SIG-M5 treated with dmso at 0.1 percent for 504 hours (cell line): ENCODE measurements at regions not wholly inside any gene's neighbourhood (a gene's known extent, or its start where the extent isn't known, plus 50 kb on each side); places are given as distances from the start of the nearest gene placed in this dataset.

Experiments
- DNase-seq: peaks from one replicate; lab custom pipeline; 2025; ENCODE audit not compliant: unreplicated experiment; lab: John Stamatoyannopoulos, UW

DNA sequence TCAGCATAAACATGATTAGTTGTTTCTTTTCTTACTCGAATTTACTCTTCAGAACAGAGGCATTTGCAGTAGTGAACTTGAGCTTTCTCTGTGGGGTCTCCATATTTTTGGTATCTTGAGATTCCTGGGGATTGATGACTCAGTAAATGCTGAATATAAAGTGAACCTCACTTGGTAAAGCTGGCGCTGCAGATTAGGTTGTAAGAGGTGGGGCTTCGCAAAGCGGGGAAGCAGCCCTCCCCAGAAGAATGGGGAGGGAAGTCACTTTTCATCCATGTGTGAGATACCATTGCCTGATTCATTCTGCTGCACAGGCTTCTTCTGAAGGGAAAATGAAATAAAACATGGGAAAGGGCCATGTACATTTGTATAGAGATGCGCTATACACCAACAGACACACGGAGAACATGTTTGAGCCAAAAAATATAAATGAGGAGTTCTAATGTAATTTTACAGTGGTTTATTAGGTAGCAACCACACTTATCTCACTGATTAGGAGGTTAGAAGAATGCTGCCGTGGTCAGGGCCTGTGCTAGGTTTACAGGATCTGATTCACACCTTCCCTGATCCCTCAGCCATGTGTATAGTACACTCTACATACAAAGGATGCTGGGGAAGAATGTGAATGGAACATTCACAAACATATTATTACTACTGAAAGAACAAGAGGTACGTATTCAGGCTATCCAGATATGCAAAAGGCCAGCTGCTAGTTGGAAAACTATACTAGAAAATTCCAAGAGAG, 63.5 kb downstream of the DNTTIP2 start:
- DNase-seq = no peak

DNA sequence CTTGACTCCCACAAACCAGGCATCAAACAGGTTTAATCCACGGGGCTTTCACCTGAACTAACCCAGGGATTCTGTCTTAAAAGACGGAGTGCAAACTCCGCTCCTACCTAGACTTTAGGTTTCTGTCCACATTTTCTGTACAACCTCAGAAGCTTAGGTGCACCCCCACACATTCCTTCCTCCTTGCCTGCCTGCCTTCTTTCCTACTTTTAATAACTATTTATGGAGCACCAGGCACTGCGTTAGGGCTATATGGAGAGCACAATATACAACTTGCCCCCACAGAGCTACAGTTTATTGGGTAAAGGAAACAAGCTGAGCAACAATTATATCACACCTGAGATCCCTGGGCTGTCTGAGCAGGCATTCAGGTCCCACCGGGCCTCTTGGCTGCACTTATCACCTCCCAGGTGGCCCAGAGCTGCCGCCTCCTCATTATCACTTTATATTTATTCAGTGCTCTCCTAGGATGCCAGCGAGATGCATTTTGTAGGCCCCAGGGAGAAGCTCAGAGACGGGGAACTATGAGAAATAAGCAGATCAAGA, 64.1 kb downstream of the DNTTIP2 start:
- no peak for DNase-seq

DNA sequence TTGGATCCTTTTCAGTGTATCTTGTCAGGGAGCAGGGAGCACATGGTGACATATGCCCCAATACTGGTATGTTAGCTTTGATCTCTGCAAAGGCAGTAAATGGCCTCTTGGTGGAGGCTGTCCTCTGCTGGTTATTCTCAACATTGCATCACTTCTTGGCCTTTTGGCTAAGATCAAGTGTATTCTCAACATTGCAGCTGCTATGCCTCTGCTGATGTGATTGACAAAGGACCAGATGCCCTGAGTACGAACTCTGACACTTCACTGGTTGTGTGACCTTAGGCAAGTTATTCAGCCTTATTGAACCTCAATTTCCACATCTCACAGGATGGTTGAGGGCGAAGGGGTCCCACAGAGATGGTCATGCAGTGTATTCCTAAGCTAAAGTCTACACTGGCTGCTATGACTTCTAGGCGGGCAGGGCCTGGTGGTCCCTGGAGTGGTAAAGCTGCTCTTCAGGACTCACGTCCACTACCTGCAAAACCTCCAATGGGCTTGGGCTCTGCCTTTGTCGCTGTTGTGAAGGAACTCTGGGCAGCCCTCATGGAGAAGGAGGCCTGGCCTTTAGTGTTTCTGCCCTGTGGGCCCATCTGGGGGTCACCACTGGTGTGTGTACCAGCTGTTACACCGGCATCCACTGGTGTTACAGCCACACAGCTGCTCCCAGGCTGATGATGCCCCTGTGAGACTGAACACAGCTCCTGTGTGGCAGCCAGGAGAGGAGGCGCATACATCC, 64.8 kb downstream of the DNTTIP2 start:
- DNase-seq = peak; percentile 67

DNA sequence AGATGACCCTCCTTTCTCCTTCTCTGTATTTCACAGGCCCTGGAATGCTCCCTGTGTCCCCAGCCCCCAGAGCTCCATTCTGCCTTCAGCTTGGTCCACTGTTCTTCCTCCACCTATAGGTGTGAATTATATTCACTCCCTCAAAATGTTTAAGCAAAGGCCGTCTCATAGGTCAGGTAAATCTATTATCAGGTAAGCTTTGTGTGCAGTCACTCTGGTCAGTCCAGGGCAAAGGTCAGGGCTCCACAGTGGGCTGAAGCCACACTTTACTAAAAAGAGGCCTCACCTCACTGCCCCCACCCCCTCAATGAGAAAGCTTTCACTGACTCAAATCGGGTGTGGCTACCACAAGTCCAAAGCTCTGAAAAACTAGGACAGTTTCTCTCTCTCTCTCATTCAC, 65.9 kb downstream of the DNTTIP2 start:
- DNase-seq = no peak

DNA sequence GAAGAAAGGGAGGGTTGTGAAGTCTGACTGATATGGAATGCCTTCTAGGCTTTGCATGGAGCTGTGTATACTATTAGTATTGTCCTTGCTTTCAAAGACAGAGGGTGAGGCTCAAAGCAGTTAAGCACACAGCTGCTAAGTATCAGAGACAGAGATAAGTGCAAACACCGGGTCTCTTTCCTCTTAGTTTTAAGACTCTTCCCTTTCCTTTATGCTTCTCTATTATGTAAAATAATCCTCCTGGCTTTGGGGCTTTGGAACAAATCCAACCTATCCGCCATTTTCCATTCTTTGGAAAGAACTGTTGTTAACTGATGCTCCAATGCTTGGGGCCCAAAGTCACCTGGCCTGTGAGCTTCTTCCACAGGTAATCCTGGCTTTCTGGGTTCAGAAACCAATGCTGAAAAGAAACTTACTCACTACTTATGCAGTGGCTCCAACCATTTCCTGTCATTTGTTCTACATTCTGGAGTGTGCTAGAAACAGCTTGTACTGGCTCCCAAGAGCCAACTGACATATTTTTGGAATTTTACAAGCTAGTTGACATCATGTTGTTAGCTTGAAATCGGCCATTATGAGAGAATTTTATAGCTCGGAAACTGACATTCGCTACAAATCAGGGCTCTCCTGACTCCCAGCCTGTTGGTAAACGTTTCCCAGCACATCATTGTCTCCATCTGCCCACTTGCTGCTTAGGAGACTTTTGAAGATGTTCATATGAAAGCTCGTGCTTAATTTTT, 67.5 kb downstream of the DNTTIP2 start:
- no peak for DNase-seq

DNA sequence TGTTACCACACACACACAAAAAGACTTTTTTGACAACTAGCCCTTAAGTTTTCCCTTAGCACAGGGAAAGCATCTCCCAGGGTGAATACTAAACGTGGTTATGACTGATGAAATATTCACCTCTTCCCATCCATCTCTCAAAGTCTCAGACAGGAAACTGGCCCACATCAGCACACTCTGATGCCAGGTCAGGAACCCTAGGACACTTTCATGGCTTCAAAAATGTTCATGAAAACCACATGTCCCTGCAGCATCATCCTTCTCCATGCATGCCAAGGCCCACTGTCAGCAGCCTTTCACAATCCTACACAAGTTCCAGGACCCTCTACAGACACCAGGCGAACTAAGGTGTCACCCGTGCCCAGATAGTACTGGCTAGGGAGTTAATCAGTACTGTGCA, 68.7 kb downstream of the DNTTIP2 start:
- no peak for DNase-seq

DNA sequence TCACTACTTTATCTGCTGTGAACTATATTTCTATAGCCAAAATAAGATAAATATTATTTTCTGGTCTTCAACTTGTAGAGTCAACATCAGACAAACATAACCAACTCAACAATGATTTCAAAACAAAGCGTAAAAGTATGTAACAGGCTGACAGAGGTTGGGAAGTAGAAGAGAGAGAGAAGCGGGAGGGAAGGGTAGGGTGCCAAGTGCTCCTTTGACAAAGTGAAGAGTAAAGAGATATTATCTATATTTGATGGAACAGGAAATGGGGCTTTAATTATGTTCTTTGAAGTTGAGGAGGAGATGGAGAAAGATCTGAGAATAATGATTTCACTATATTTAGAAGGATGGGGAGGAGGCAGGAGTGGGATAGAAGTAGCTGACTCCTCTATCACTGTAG, 70.1 kb downstream of the DNTTIP2 start:
- DNase-seq = no peak

DNA sequence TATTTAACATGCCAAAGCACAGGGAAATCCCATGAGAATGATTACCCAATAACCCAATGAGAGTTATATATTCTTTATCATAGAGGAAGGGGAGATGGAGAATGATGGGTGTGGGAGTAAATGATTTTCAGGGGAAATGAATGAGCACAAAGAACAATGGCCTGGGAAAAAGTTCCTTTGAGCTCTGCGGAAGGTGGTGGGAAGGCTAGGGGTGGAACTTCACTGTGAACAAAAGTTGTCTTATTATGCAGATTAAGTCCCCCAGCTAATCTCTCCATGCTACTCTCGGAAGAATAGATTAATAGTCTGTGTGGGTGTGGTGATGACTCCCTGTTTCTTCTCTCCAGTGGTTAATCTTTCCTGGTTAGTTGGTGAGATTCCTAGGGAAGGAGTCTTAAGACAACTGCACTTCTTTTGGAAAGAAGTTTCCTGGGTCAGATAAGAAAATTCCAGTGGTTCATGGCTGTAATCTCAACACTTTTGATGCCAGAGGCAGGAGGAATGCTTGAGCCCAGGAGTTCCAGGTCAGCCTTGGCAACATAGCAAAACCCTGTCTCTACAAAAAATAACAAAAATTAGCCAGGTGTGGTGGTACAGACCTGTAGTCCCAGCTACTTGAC, 71.6 kb downstream of the DNTTIP2 start:
- DNase-seq = no peak

DNA sequence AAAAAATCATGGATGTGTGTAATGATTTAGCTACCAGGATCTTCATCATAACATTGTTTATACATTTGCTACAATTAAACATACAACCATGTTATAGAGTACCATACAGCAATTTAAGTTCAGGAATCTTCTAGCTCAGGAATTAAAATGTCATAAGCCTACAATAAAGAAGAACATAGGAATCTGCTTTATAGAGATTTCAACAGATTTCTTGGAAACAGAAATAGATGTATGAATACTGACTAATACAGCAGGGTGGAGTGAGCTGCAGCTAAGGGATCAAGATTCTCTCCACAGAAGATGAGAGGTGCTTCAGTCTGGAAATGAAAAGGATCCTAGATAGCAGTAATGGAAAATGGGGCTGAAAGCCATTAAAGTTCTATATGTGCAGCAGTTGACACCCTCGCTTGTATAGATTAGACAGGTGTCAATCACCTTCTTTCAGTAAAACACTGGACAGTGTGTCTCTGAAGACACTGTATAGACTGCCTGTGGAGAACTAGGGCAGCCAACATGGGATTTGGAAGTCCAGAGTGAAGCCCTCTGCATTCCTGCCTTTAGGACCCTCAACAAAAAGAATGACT, 73.9 kb downstream of the DNTTIP2 start:
- DNase-seq = no peak

DNA sequence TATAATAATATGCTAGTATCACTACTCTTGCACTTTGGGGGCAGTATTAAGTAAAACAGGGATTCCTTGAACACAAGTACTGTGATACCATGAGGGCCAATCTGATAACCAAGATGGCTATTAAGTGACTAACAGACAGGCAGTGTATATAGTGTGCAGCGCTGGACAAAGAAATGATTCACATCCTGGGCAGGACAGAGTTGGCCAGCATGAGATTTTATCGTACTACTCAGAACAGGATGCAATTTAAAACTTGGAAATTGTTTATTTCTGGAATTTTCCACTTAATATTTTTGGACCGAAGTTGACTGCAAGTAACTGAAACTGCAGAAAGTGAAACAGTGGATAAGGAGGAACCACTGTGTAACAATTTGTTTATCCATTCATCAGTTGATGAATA, 74.6 kb downstream of the DNTTIP2 start:
- DNase-seq = no peak

DNA sequence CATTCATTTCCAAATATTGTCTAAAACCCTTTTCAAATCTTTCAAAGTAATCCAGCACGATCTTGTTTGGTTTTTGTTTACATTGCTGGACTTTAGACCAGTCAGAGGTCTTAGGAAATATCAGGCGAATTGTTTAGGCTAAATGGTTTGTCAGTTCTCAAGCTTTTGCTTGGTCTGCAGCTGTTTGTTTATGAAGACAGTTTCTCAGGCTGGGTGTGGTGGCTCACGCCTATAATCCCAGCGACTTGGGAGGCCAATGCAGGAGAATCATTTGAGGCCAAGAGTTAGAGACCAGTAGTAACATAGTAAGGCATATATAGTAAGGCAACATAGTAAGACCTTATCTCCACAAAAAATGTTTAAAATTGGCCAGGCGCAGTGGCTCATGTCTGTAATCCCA, 77.5 kb downstream of the DNTTIP2 start:
- DNase-seq = no peak

DNA sequence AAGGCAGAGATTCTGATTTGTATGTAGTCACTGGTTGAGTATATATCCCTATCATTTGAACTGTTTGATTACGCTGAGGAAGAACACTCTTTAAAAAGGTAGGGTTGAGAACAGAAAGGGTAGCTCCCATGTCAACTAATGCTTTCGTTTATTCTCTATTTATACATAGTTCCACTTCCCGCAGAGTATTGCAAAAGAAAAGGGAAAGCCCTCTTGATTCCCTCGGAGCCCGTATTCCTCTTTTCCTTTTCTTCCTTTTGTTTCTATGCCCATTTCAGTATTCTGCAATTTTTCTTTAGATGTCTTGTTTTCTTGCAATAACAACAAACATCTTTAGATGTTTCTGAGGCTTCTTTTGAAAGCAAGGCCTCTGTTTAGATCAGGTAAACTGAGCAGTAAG, 78.2 kb downstream of the DNTTIP2 start:
- DNase-seq = no peak

DNA sequence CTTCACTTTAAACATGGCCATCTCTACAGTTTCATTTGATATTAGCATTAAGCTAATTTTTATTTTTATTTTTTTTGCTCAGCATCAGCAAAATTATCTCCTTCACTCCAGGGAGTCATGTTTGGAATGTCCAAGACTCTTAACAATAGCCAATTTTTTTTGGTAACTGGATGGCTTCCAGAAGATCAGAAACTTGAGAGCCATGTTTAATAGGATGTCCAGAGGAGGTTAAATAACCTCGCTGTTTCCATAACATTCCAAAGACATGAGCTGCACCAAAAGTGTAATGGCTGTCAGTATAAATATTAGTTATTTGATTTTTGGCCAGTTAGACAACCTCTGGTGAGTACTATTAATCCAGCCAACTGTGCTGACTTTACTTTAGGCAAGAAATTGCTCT, 80.7 kb downstream of the DNTTIP2 start:
- DNase-seq = no peak

DNA sequence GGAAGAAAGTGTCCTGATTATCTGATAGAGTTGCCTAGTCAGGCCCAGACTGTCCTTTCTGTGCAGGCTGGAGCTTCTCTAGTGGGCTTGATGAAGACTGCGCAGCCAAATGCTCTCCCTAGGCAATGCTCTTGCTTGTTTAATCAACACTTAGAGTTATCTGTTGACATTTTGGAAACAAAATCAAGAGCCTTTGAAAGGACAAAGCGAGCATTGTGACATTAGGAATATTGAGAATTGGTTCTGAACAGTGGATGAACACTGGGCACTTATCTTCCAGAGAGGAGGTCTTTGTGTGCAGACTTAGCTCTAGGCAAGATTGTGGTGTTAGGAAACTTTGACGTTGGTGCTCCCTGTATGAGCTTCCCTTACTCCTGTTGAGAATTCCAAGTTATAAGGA, 94.5 kb downstream of the DNTTIP2 start:
- DNase-seq = no peak

DNA sequence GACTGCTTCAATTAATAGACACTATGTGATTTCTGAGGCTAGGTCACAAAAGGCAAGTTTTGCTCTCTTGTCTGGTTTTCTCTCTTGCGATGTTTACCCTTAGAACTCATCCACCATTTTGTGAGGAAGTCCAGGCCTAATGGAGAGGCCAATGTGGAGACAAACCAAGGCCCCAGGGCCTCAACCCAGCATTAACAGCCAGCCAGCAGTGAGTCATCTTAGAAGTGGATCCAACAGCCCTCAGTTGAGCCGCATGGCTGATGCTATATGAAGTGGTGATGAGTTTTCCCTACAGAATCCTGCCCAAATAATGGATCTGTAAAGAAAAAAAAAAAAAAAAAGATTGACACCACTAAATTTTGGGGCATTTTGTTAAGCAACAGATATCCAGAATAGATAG, 95.1 kb downstream of the DNTTIP2 start:
- DNase-seq = no peak

DNA sequence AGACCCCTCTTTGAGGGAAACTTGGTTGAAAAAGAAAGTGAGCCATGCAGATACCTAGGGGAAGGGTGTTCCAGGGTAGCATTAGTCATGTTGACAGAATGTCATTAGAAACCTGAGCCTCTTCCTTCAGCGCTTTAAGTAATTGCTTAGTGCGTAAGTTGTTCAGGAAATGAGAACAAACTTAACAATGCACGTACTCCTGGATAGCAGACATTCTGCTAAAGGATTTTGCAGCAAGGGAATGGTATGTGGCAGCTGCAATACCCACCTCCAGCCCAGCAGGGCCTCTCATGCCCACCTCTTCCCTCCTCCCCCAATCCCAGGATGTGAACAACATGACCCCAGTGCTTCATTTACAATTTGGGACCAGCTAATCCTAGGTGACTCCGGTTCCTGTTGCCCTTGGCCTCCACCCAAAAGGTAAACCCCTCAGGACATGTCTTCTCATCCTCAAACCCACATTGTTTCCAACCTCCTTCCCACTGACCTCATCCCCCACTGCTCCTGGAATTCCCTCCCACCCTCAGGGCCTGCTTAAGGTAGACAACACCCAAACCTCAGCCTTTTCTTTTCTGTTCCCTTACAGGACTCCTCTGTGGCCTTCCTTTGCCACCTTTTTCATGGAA, 98.0 kb upstream of the BCAR3 start:
- DNase-seq = no peak

DNA sequence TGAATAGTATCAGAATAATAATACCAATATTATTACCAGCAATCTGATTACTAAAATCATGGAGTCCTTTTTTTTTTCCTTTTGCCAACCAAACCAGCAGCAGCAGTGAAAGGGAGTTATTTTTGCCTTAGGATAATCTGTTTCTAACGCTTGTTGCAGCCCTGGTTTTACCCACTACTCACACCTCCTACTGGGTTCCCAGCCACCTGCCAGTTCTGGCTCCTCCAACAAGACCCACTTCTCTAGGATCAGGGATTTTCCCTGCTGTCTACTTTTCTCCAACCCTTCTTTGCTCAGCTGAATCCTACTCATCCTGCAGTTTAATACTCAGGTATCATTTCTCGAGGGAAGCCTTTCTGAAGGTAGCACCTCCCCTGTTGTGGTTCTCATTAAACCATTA, 96.8 kb upstream of the BCAR3 start:
- DNase-seq = no peak

DNA sequence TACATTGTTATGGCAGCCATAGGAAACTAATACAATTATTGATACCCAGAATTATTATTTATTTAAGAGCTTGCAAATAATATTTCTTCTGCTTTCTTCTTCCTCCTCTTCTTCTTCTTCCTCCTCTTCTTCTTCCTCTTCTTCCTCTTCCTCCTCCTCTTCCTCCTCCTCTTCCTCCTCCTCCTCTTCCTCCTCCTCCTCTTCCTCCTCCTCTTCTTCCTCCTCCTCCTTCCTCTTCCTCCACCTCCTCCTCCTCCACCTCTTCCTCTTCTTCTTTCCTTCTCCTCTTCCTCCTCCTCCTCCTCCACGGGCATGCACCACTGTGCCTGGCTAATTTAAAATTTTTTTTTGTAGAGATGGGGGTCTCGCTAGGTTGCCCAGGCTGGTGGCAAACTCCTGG, 95.6 kb upstream of the BCAR3 start:
- no peak for DNase-seq

DNA sequence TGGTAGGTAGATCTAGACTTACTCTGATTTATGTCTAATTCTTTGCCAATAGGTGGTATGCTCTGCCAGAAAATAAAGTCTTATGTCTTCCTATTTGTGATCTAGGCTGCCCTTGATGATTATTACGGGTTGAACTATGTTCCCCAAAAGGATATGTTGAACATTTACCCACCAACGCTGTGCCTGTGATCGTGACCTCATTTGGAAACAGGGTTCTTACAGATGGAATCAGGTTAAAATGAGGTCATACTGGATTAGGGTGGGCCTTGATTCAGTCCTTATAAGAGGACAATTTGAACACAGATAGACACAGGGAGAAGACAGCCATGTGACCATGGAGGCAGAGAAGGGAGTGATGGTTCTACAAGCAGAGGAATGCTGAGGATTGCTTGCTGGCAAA, 95.1 kb upstream of the BCAR3 start:
- DNase-seq = no peak

DNA sequence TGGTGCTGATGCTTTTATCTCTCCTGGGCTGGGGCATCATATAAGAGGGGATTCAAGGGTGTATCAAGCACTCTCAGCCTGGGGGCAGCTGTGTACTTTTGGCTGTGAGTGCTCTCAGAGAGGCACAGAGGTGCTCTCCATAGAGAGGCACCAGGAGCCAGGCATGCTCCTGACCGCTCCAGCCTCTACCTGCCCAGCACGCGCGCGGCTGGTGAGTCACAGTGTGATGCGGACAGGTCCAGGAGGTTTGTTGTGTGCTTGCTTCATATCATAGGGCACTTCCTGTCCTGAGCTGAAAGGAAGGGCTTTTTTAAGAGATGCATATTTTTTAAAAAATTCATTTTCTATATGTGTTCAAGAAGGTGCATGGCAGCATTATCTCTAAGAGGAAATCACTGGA, 93.6 kb upstream of the BCAR3 start:
- no peak for DNase-seq

DNA sequence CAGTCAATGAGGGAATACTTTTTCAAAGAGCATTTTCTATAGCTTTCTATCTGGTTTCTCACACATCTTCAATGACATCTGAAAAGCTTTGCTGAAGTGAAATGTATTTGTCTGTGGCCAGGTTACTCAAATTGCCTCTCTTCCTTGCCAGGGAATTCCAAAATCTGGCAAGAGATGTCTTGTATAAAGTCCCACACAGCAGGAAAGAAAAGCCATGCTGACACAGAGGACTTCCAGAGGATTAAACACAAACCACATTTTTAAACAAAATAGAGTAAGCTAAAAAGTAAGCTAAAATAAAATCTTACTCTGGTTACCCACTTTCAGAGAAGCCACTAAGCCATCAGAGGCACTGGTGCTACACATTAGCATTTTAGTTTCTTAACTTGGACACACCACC, 93.1 kb upstream of the BCAR3 start:
- DNase-seq = no peak
